SK-MEL-5 (cell line): ENCODE measurements at regions not wholly inside any gene's neighbourhood (a gene's known extent, or its start where the extent isn't known, plus 50 kb on each side); places are given as distances from the start of the nearest gene placed in this dataset.

Experiments
- DNase-seq: peaks from one replicate; pipeline ENCODE4 v3.0.0-alpha.2; 2016; ENCODE audit warnings: low read depth, low spot score
- in situ Hi-C: cut with HindIII; loops from 2 replicates; pipeline ENCODE4 v1.10.0; 2016; ENCODE audit warnings: low sequenced_read_pairs, high pct_unique_total_duplicates, low pct_unique_long_range_greater_than_20kb

DNA sequence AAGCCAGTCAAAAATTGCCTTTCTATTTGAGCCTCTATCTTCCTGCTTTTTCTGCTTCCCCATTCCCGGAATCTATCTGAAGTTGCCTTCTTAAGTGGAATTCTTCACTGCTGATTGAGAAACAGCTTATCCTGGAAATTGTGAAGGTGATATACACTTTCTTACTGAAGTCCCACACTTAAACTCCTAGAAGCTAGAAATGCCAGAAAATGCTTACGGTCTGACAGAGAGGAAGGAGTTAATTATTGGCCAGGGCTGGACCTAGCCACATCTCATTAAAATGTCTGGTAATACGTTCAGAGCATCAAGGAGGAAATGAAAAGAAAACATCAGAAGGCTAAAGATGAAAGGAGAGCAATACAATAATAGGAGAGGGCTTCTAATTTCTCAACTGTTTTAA lies 292.5 kb upstream of the SNX7 start:
- in situ Hi-C loops = no loop called here
- no peak for DNase-seq

DNA sequence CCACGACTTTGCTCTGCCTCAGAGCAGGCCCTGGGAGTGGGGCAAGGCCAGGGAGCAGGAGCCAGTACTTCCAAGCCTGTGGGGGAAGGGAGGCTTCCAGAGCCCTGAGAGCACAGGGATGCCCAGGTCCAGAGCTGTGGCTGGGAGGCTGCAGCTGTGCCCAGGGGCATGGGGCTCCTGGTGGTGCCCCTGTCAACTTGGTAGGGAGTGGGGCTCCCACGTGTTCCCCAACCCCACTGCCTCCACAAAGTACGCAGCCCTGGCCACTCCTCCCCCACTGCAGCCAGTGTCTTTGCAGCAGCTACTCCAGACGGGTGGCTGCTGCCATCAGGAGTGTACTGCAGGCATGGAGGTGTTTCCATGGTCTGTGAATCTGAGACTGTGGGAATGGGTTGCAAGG lies 294.1 kb upstream of the SNX7 start:
- no peak for DNase-seq
- in situ Hi-C loops = no loop called here

DNA sequence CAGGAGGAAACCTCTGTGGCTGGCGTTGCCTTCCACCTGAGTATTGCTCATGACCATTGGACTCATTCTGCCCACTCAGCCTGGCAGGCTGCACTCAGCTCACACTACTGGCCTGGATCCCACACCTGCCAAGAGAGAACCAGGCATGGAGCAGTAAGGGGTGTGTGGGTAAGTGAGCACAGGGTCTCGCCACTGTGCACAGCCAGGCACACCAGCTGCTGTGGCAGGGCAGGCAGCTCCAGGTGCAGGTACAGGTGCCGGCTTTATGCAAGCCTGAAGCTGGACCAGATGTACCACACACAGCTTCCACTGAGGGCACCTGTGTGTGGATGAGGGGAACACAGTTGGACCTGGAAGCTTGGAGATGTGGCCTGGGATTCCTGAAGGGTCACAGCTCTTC lies 295.2 kb upstream of the SNX7 start:
- no peak for DNase-seq
- in situ Hi-C loops = no loop called here

DNA sequence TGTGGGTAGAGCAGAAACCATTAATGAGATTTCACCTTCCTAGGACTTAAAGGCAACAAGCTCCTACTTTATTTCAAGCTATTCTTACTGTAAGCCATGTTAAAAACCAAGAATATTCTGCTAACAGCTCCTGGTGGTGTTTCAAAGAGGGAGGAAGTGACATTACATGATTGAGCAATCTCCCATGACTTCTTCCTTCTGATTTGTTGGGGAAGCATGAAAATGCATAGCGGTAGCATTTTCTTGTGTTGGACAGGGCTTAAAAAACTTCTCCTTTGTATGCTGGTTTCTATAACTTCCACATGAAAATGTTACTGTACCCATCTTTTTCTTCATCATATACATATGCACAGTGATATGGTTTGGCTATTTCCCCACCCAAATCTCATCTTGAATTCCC lies 297.0 kb upstream of the SNX7 start:
- DNase-seq = no peak
- in situ Hi-C loops = no loop called here

DNA sequence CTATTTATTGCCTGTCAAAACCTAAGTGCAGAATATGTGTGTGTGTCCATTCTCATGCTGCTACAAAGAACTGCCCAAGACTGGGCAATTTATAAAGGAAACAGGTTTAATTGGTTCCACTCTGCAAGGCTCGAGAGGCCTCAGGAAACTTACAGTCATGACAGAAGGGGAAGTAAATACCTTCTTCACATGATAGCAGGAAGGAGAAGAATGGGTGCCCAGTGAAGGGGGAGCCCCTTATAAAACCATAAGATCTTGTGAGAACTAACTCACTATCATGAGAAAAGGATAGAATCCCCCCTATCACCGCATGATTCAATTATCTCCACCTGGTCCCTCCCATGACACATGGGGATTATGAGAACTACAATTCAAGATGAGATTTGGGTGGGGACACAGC lies 300.7 kb upstream of the SNX7 start:
- DNase-seq = no peak
- in situ Hi-C loops = no loop called here

DNA sequence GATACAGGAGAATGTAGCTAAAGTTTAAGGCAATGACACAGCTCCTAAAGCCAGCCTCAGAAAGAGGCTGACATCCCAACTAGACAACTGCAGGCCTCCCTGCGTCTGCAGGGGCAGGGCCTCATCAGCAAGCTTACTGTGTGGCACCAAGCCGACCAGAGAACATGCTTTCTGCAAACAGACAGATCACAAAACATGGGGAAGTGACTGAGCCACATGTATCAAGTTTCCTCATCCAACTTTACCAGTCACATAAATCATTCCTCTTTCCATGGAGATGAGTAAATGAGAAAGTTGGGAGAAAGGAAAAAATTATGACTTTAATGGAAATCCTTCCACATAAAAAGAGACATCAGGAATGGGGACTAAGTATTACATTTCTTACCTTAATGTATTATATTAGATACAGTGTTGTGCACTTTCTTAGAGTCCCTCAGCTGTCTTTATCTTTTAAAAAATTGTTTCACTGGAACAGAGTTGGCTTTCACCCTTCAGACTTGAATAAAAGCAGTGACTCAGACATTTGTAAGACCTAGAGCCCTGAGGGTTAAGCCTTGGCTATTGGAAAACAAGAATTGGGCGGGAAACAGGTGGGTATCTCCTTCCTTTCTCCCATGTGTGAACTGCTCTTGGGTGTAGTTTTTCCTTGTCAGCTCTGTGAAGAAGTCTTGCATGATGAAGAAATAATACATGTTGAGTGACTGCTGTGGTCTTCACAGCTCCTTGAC lies 305.7 kb upstream of the SNX7 start:
- in situ Hi-C loops = no loop called here
- DNase-seq = no peak

DNA sequence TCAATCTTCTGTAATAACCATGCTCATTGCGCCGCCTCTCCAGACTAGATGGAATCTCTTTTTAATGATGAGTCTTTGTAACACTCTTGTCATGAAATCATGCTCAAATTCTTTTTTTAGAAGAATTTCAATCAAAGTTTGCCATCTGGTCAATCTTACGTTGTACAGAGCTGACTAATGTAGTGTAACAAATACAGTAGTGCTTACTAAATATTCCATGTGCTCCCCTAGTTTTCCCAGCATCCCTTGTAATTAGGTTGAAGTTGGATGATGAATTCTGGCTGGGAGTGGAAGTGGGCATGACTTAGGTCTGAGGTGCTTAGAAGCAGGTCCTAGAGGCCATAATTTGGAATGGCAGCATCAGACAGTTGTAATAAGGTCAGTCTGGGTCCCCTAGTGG lies 309.1 kb upstream of the SNX7 start:
- DNase-seq = no peak
- in situ Hi-C loops = no loop called here

DNA sequence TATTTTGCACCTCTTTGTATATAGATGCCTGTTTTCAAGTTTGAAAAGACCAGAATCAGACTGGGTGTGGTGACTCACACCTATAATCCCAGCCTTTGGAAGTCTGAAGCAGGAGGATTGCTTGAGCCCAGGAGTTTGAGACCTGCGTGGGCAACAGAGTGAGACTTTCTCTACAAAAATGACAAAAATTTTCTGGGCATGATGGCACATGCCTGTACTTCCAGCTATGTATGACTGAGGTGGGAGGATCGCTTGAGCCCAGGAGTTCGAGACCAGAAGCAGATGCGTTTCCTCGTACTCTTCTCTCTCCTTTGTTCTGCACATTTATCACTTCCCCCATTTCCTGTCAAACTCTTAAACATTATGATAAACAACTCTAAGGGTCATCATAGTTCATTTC lies 310.0 kb upstream of the SNX7 start:
- in situ Hi-C loops = no loop called here
- no peak for DNase-seq

DNA sequence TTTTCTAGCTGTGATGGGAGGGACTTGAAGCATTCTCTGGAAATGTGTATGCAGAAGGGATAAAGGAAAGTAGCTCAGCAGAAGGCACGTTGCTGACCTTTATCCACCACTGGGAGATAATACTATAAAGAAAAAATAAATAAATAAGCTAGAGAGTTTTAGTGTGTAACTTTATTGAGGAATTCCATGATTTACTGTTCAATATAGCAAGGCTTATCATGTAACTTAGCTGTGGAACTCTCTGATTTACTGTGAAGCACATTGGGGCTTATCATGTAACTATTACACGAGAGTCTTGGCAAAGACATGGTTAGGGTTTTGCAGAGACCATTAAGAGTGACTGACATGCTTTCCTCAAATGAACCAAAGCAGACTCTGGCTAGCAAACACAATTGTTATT lies 316.1 kb upstream of the SNX7 start:
- in situ Hi-C loops = no loop called here
- no peak for DNase-seq

DNA sequence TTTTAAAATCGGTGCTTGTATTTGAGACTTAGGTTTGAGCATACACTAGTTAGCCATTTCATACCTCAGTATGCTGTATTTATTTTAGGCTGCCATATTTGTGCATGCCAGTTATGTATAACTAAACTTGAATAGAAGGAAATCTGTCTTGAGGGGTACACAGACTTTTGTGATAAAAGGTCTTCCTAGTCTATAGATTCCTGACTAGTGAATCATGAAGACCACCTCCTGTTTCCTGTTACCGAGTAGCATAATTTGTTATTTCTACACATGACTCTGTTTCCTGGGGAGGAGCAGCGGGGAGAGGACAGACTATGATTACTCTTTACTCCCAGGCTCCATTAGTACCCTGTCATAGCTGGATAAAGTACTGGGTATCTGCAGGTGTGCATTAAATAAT lies 316.8 kb upstream of the SNX7 start:
- in situ Hi-C loops = no loop called here
- DNase-seq = no peak

DNA sequence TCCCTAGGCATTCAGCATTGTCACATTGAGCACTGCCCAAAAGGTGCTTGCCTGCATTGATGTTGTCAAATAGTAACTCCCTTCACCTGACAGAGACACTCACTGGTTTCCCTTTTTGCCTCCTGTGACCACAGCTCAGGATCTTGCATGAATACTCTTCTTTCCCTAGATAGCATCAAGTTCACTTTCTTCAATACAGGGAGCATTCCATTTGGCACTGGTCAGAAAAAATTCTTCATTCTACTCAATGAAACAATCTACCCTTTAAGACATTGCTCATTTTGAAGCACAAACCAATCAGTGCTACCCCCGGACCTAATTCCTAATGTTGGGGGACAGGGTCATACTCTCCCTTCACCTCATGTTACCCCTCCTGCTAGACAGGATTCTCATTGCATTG lies 319.0 kb upstream of the SNX7 start:
- no peak for DNase-seq
- in situ Hi-C loops = no loop called here

DNA sequence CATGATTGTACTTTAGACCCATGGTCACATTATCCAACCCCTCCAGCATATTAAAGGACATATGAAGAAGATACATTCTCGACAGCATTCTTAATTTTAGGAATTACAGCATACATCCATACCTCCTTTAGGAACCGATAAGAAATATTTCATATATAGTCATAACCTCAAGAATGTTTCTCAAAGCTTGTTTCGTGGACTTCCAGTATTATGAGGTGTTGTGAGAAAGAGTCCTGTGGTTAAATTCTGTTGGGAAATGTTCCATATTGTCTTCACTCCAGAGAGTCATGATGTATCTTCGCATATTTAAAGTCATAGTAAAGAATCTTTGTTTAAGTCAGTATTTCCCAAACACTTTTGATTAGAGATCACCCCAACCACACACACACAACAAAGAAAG lies 321.0 kb upstream of the SNX7 start:
- no peak for DNase-seq
- in situ Hi-C loops = no loop called here

DNA sequence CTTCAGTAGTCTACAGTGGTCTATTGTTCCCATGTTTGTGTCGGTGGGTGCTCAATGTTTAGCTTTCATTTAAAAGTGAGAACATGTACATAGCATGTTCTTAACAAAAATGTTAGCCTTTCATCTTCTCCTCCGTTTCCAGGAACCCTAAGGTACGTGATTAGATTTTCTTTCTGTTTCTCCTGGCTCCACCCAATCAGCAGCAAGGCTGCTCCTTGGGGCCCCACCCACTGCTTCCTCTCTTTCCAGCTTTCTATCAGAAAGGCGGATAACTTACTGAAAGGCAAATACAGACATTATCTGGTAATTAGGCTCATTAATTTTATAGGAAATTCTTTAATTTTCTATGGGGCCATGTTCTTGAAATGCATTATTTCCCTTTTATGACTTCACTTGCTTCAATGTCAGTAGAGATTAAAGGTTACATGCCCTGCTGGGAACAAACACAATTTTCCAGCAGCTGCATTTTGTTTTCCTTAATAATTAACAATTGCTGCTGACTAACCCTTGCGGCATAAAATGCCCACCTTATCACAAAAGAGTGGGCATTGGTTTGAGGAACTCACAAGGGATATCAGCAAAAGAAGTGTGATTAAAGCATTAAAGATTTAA lies 324.9 kb upstream of the SNX7 start:
- no peak for DNase-seq
- in situ Hi-C loops = no loop called here

DNA sequence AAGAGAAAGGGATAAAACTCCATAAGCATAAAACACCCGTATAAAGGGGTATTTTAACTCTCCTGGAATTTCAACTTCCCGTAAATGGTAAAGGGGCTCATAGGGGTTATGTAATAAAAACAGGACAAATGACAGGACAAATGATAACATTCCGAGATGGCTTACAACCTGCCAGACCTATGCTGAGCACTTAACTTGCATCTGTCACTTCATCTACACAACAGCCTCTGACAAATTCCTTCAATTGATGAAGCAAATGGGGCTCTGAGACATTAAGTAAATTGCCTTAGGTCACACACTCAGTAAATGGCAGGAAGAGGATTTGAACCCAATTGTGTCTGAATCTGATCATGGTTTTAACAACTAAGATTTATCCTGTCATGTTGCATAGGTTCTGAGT lies 327.6 kb upstream of the SNX7 start:
- in situ Hi-C loops = no loop called here

DNA sequence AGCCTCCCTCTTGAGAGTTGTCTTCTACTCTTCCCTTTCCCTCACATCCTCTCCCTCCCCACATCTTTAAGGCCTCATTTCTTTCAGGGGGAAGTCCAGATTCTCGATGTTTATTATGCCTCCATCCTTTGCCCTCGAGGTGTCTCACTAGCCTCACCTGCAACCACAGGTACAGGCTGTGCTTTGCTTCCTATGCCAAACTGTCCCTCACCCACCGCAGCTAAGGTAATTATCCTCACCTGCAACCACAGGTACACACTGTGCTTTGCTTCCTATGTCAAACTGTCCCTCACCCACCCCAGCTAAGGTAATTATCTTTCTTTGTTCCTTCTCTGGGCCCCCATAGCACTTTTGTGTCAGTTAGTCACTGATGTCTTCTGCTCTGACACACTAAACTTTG lies 328.1 kb upstream of the SNX7 start:
- no peak for DNase-seq
- in situ Hi-C loops = no loop called here

More for the DNA sequence above, 327.6 kb upstream of the SNX7 start:
- no peak for DNase-seq

DNA sequence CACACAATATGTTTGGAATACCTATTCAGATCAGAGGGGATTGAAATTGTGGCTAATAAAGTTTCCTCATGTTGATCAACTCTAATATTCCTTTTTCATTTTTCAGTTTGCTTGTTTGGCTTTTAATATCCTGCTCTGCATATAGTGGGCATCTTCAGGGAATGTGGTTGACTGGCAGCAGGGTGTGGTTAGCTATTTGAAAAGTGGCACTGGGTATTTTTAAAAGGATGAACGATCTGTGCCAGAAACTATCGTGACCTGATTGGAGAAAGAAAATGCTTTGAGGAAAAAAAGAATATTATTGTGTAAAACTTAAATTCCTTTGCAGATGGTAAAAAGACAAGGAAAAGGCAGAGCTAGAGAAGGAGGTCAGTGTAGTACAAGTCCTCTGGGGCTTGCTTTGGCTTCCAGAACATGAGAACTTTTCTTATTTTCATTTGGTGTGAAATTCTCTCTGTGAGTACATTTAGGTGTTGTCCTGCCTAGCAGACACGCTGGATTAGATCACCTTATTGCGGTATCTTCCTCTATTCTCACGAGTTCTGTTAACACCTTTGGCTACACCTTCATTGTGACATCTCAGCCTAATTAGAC lies 329.7 kb upstream of the SNX7 start:
- no peak for DNase-seq
- in situ Hi-C loops = no loop called here

DNA sequence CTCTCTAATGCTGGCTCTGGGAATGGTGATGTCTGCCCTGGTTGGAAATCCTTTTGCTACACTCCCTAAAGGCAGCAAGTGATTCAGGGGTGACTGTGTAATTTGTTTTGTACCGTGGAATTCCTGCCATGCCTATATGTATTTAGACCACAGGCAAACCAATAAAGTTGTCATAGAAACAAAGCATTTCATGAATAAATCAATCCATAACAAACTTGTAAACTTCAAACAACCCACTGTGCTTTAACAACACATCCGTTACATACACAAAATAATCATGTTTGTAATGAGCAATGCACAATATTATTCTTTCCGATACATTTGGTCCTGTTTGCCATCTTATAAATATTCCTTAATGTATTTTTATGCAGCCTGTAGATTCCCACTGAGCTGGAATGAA lies 330.3 kb upstream of the SNX7 start:
- no peak for DNase-seq

DNA sequence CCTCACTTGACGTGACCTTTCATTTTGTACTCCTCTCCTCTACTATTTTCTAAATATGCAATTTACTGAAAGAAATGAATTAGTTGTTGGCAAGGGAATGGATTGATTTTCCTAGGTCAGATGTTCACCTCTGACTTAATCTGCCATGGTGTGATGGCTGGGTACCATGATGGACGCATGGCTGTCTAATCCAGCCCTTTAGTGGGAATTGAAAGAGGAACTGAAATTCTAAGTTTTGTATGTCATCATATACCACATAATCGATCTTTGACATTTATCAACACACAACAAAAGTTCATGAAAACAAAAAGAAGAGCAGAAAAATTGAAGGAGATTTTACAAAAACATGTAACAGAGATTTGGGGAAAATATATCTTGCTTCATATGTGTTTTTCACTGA lies 331.3 kb upstream of the SNX7 start:
- in situ Hi-C loops = no loop called here
- no peak for DNase-seq

More for the DNA sequence above, 330.3 kb upstream of the SNX7 start:
- in situ Hi-C loops = no loop called here

DNA sequence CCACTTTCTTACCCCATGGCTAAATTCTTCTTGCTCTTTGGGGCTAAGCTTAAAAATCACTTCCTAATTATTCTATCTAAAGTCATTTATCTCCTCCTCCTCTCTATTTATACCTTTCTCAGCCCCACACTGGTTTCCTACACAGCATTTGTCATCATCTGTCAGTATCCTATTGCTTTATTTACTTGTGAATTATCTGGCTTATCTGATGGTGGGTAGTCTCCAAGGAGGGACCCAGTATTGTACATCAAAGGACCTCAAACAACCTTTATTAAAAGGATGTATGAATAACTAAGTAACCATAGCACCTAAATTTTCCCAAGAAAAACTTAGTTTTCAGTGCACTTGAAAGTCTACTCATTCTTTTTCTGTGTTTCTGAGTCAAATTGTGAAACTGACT lies 332.7 kb upstream of the SNX7 start:
- in situ Hi-C loops = no loop called here
- DNase-seq = no peak
